Trophoblast cell (in vitro differentiated cells and primary cell): ENCODE measurements at regions not wholly inside any gene's neighbourhood (a gene's known extent, or its start where the extent isn't known, plus 50 kb on each side); places are given as distances from the start of the nearest gene placed in this dataset.

ENCODE experiments used
- DNase-seq, 2 donors: peaks; one replicate each; pipeline ENCODE4 v3.0.0-alpha.2; 2016
- H2AFZ ChIP-seq: 2 replicates; pipeline ENCODE4 v1.6.1; 2013; ENCODE audit warnings: low read length, moderate library complexity, mild to moderate bottlenecking; ENCODE audit not compliant: insufficient read depth, poor library complexity
- H2AK5ac ChIP-seq: 2 replicates; pipeline ENCODE4 v1.6.1; 2013; ENCODE audit warnings: mild to moderate bottlenecking, low read length
- H2BK120ac ChIP-seq: 2 replicates; pipeline ENCODE4 v1.6.1; 2013; ENCODE audit warnings: low read length, mild to moderate bottlenecking, moderate library complexity; ENCODE audit not compliant: insufficient read depth, poor library complexity
- H2BK12ac ChIP-seq: 2 replicates; pipeline ENCODE4 v1.6.1; 2013; ENCODE audit warnings: mild to moderate bottlenecking, low read length, moderate library complexity
- H2BK5ac ChIP-seq: 2 replicates; pipeline ENCODE4 v1.6.1; 2013; ENCODE audit warnings: low read length, low read depth, moderate library complexity, mild to moderate bottlenecking; ENCODE audit not compliant: poor library complexity
- H3K14ac ChIP-seq: 2 replicates; pipeline ENCODE4 v1.6.1; 2013; ENCODE audit warnings: mild to moderate bottlenecking, low read length
- H3K18ac ChIP-seq: 2 replicates; pipeline ENCODE4 v1.6.1; 2013; ENCODE audit warnings: mild to moderate bottlenecking, low read length
- H3K23ac ChIP-seq: 2 replicates; pipeline ENCODE4 v1.6.1; 2013; ENCODE audit warnings: low read length
- H3K27ac ChIP-seq: 2 replicates; pipeline ENCODE4 v1.5.1; 2013; ENCODE audit warnings: low read depth, mild to moderate bottlenecking, inconsistent platforms, low read length, moderate library complexity
- H3K27me3 ChIP-seq: 2 replicates; pipeline ENCODE4 v1.6.1; 2013; ENCODE audit warnings: inconsistent platforms, mild to moderate bottlenecking, low read length, moderate library complexity; ENCODE audit not compliant: insufficient read depth
- H3K36me3 ChIP-seq, 2 experiments: 1 replicate in 1 of 2; 2 replicates in 1 of 2; pipeline ENCODE4 v1.6.1; 2013; ENCODE audit warnings: low read length in 2 of 2, mild to moderate bottlenecking in 2 of 2, moderate library complexity in 1 of 2; ENCODE audit not compliant: insufficient read depth in 2 of 2, control insufficient read depth in 1 of 2
- H3K4ac ChIP-seq: 2 replicates; pipeline ENCODE4 v1.6.1; 2013; ENCODE audit warnings: low read depth, mild to moderate bottlenecking, low read length, moderate library complexity
- H3K4me1 ChIP-seq, 2 experiments: 1 replicate in 1 of 2; 2 replicates in 1 of 2; pipeline ENCODE4 v1.6.1; 2013; ENCODE audit warnings: low read length in 2 of 2, mild to moderate bottlenecking in 2 of 2, moderate library complexity in 1 of 2; ENCODE audit not compliant: insufficient read depth in 2 of 2, control insufficient read depth in 1 of 2
- H3K4me2 ChIP-seq: 2 replicates; pipeline ENCODE4 v1.6.1; 2013; ENCODE audit warnings: inconsistent platforms, mild to moderate bottlenecking, low read length, moderate library complexity
- H3K4me3 ChIP-seq: 2 replicates; pipeline ENCODE4 v1.5.1; 2013; ENCODE audit warnings: mild to moderate bottlenecking, low read depth, low read length, inconsistent platforms
- H3K79me1 ChIP-seq: one replicate; pipeline ENCODE4 v1.6.1; 2013; ENCODE audit warnings: low read length
- H3K79me2 ChIP-seq: 2 replicates; pipeline ENCODE4 v1.6.1; 2013; ENCODE audit warnings: low read length, mild to moderate bottlenecking; ENCODE audit not compliant: control insufficient read depth, insufficient read depth, poor library complexity
- H3K9ac ChIP-seq: 2 replicates; pipeline ENCODE4 v1.6.1; 2013; ENCODE audit warnings: mild to moderate bottlenecking, low read length
- H3K9me3 ChIP-seq: 2 replicates; pipeline ENCODE4 v1.6.1; 2013; ENCODE audit warnings: low read depth, mild to moderate bottlenecking, control low read depth, inconsistent platforms, low read length; ENCODE audit not compliant: insufficient read depth
- H4K12ac ChIP-seq: 2 replicates; pipeline ENCODE4 v1.6.1; 2013; ENCODE audit warnings: low read depth, mild to moderate bottlenecking, low read length, moderate library complexity
- H4K8ac ChIP-seq: 2 replicates; pipeline ENCODE4 v1.6.1; 2013; ENCODE audit warnings: low read depth, mild to moderate bottlenecking, low read length, moderate library complexity
- H4K91ac ChIP-seq: one replicate; pipeline ENCODE4 v1.6.1; 2013; ENCODE audit warnings: low read depth, mild to moderate bottlenecking, low read length, moderate library complexity
- WGBS: extraction: QIAGEN DNeasy Blood & Tissue Kit; methylation state at CpG from one replicate; pipeline ENCODE4 v1.1.7; 2013; ENCODE audit warnings: missing lambda C conversion rate; ENCODE audit not compliant: insufficient read length, insufficient coverage; ENCODE audit errors: extremely low coverage; 5-methylcytosine and 5-hydroxymethylcytosine counted together

- H3K79me1 ChIP-seq, result no peaks in the 10 kb centered on the region
- no peak overlapping the region for H4K12ac ChIP-seq
- H3K9ac ChIP-seq, result no peak overlapping the region
- no peaks in the 10 kb centered on the region for H3K9me3 ChIP-seq
- no peak overlapping the region for H3K18ac ChIP-seq
- H3K4ac ChIP-seq, result no peak overlapping the region
- H3K4me3 ChIP-seq, result no peak overlapping the region
- peak in 1 of 2 donors; percentile 38 for DNase-seq
- no peak overlapping the region for H2AK5ac ChIP-seq
- H2BK5ac ChIP-seq, result no peak overlapping the region
- H3K27ac ChIP-seq, result no peak overlapping the region
- no peak overlapping the region for H2BK120ac ChIP-seq
- H3K23ac ChIP-seq, result no peak overlapping the region
- peaks cover 0 to 2% of the 10 kb centered on the region in 2 experiments for H3K4me1 ChIP-seq
- H3K14ac ChIP-seq, result no peak overlapping the region
- no peak overlapping the region for H2BK12ac ChIP-seq
- no peak overlapping the region for H2AFZ ChIP-seq
- WGBS, result no CpG with 5 or more reads among the region's 4 CpGs
- H3K36me3 ChIP-seq, result no peaks in the 10 kb centered on the region
- H3K79me2 ChIP-seq, result no peaks in the 10 kb centered on the region
- no peaks in the 10 kb centered on the region for H3K27me3 ChIP-seq
- H3K4me2 ChIP-seq, result no peak overlapping the region
- H4K91ac ChIP-seq, result no peak overlapping the region
- no peak overlapping the region for H4K8ac ChIP-seq
Measured at GRCh38 chr15:35929740-35930444, 383.9 kb upstream of the DPH6 start.

- Histone ChIP-seq H3K9ac (no peak overlapping the region), H3K4me1 (no peaks in the 10 kb centered on the region), H3K4me3 (no peak overlapping the region), H3K27ac (no peak overlapping the region), H4K8ac (no peak overlapping the region), H4K12ac (no peak overlapping the region), H4K91ac (no peak overlapping the region), H2AFZ (no peak overlapping the region), H3K23ac (no peak overlapping the region), H3K4ac (no peak overlapping the region), H3K4me2 (no peak overlapping the region), H3K18ac (no peak overlapping the region), H2AK5ac (no peak overlapping the region), H2BK5ac (no peak overlapping the region), H2BK12ac (no peak overlapping the region), H2BK120ac (no peak overlapping the region), H3K79me2 (no peaks in the 10 kb centered on the region), H3K36me3 (no peaks in the 10 kb centered on the region), H3K27me3 (no peaks in the 10 kb centered on the region), H3K14ac (no peak overlapping the region), H3K9me3 (no peaks in the 10 kb centered on the region), H3K79me1 (no peaks in the 10 kb centered on the region)
- DNase-seq, result no peak
- WGBS, result no CpG with 5 or more reads among the region's 2 CpGs
Measured at GRCh38 chr15:35931799-35932341, 385.9 kb upstream of the DPH6 start.

GRCh38 chr15:35932531-35932930, 386.6 kb upstream of the DPH6 start:
- DNase-seq, result no peak
- H3K9ac ChIP-seq, result no peak overlapping the region
- H3K79me1 ChIP-seq, result no peaks in the 10 kb centered on the region
- no peak overlapping the region for H3K4me2 ChIP-seq
- H3K4ac ChIP-seq, result no peak overlapping the region
- no peaks in the 10 kb centered on the region for H3K79me2 ChIP-seq
- no peak overlapping the region for H3K18ac ChIP-seq
- no peaks in the 10 kb centered on the region for H3K4me1 ChIP-seq
- H2AFZ ChIP-seq, result no peak overlapping the region
- no peaks in the 10 kb centered on the region for H3K27me3 ChIP-seq
- no peaks in the 10 kb centered on the region for H3K9me3 ChIP-seq
- H2BK5ac ChIP-seq, result no peak overlapping the region
- no CpG with 5 or more reads among the region's 5 CpGs for WGBS
- H4K8ac ChIP-seq, result no peak overlapping the region
- no peak overlapping the region for H3K14ac ChIP-seq
- H3K23ac ChIP-seq, result no peak overlapping the region
- no peak overlapping the region for H4K91ac ChIP-seq
- H4K12ac ChIP-seq, result no peak overlapping the region
- H3K27ac ChIP-seq, result no peak overlapping the region
- H3K36me3 ChIP-seq, result no peaks in the 10 kb centered on the region
- H3K4me3 ChIP-seq, result no peak overlapping the region
- H2BK120ac ChIP-seq, result no peak overlapping the region
- H2AK5ac ChIP-seq, result no peak overlapping the region
- no peak overlapping the region for H2BK12ac ChIP-seq

- Histone ChIP-seq H3K18ac (no peak overlapping the region), H3K9ac (no peak overlapping the region), H2AFZ (no peak overlapping the region), H2AK5ac (no peak overlapping the region), H3K4me3 (no peak overlapping the region), H3K4ac (no peak overlapping the region), H3K4me2 (no peak overlapping the region), H3K36me3 (no peaks in the 10 kb centered on the region), H2BK12ac (no peak overlapping the region), H3K9me3 (no peaks in the 10 kb centered on the region), H4K91ac (no peak overlapping the region), H3K23ac (no peak overlapping the region), H3K27me3 (no peaks in the 10 kb centered on the region), H3K79me1 (no peaks in the 10 kb centered on the region), H4K8ac (no peak overlapping the region), H3K79me2 (no peaks in the 10 kb centered on the region), H4K12ac (no peak overlapping the region), H3K27ac (no peak overlapping the region), H2BK5ac (no peak overlapping the region), H2BK120ac (no peak overlapping the region), H3K14ac (no peak overlapping the region), H3K4me1 (no peaks in the 10 kb centered on the region)
- peak; percentile 63 to 76 for DNase-seq
- WGBS, result no CpG with 5 or more reads among the region's 3 CpGs
Measured at GRCh38 chr15:35933531-35933930, 387.6 kb upstream of the DPH6 start.
